H9 (cell line): ENCODE measurements at regions not wholly inside any gene's neighbourhood (a gene's known extent, or its start where the extent isn't known, plus 50 kb on each side); places are given as distances from the start of the nearest gene placed in this dataset.

Experiments
- DNase-seq: peaks from one replicate; pipeline ENCODE4 v3.0.0-alpha.2; 2017
- H2AFZ ChIP-seq: one replicate; pipeline ENCODE4 v1.6.1; 2013; ENCODE audit warnings: mild to moderate bottlenecking, low read length, control low read depth, moderate library complexity
- H2AK5ac ChIP-seq: 2 replicates; pipeline ENCODE4 v1.6.1; 2013; ENCODE audit warnings: low read length, control low read depth, mixed read lengths; ENCODE audit not compliant: insufficient read length
- H2BK120ac ChIP-seq: one replicate; pipeline ENCODE4 v1.6.1; 2013; ENCODE audit warnings: low read depth, mild to moderate bottlenecking, low read length, control low read depth, inconsistent platforms; ENCODE audit not compliant: poor library complexity, severe bottlenecking
- H2BK12ac ChIP-seq: 2 replicates; pipeline ENCODE4 v1.6.1; 2013; ENCODE audit warnings: low read length, control low read depth, mixed read lengths, low read depth; ENCODE audit not compliant: insufficient read length
- H2BK15ac ChIP-seq: 2 replicates; pipeline ENCODE4 v1.6.1; 2013; ENCODE audit warnings: low read depth, low read length, control low read depth
- H2BK20ac ChIP-seq: one replicate; pipeline ENCODE4 v1.6.1; 2013; ENCODE audit warnings: low read depth, mild to moderate bottlenecking, low read length, control low read depth, inconsistent platforms; ENCODE audit not compliant: poor library complexity, severe bottlenecking
- H2BK5ac ChIP-seq: 2 replicates; pipeline ENCODE4 v1.6.1; 2013; ENCODE audit warnings: low read length, control low read depth, mixed read lengths; ENCODE audit not compliant: insufficient read length
- H3K14ac ChIP-seq: 2 replicates; pipeline ENCODE4 v1.6.1; 2013; ENCODE audit warnings: low read length, control low read depth; ENCODE audit not compliant: insufficient read depth
- H3K18ac ChIP-seq: 2 replicates; pipeline ENCODE4 v1.6.1; 2013; ENCODE audit warnings: low read depth, mild to moderate bottlenecking, mixed read lengths, low read length, control low read depth; ENCODE audit not compliant: insufficient read length
- H3K23ac ChIP-seq: 2 replicates; pipeline ENCODE4 v1.6.1; 2013; ENCODE audit warnings: low read length, control low read depth, mixed read lengths, low read depth; ENCODE audit not compliant: insufficient read length
- H3K23me2 ChIP-seq: 2 replicates; pipeline ENCODE4 v1.6.1; 2013; ENCODE audit warnings: low read depth, mild to moderate bottlenecking, mixed read lengths, low read length, control low read depth; ENCODE audit not compliant: insufficient read length, poor library complexity, severe bottlenecking
- H3K27ac ChIP-seq: 2 replicates; pipeline ENCODE4 v1.5.1; 2013; ENCODE audit warnings: low read length, control low read depth, mixed read lengths, low read depth; ENCODE audit not compliant: insufficient read length
- H3K27me3 ChIP-seq: 2 replicates; pipeline ENCODE4 v1.6.1; 2013; ENCODE audit warnings: low read length, control low read depth, inconsistent platforms; ENCODE audit not compliant: insufficient read depth
- H3K4ac ChIP-seq: 2 replicates; pipeline ENCODE4 v1.6.1; 2013; ENCODE audit warnings: low read depth, mild to moderate bottlenecking, control low read depth, inconsistent platforms, low read length, moderate library complexity
- H3K4me1 ChIP-seq: 2 replicates; pipeline ENCODE4 v1.6.1; 2013; ENCODE audit warnings: low read length, control low read depth, inconsistent platforms; ENCODE audit not compliant: insufficient read depth
- H3K4me2 ChIP-seq: 2 replicates; pipeline ENCODE4 v1.6.1; 2013; ENCODE audit warnings: low read length, control low read depth, mixed read lengths; ENCODE audit not compliant: insufficient read length, insufficient read depth
- H3K56ac ChIP-seq: 2 replicates; pipeline ENCODE4 v1.6.1; 2013; ENCODE audit warnings: low read depth, mild to moderate bottlenecking, mixed read lengths, low read length, control low read depth; ENCODE audit not compliant: insufficient read length
- H3K79me1 ChIP-seq: 2 replicates; pipeline ENCODE4 v1.6.1; 2013; ENCODE audit warnings: low read depth, mild to moderate bottlenecking, moderate library complexity, low read length, control low read depth, inconsistent platforms; ENCODE audit not compliant: insufficient read depth, poor library complexity, severe bottlenecking
- H3K79me2 ChIP-seq: 2 replicates; pipeline ENCODE4 v1.6.1; 2013; ENCODE audit warnings: low read length, control low read depth, inconsistent platforms; ENCODE audit not compliant: insufficient read depth
- H3K9ac ChIP-seq: 2 replicates; pipeline ENCODE4 v1.6.1; 2013; ENCODE audit warnings: low read length, control low read depth, mixed read lengths; ENCODE audit not compliant: insufficient read length; ENCODE audit errors: extremely low read depth
- H3K9me3 ChIP-seq: one replicate; pipeline ENCODE4 v1.6.1; 2013; ENCODE audit warnings: low read depth, low read length, inconsistent platforms; ENCODE audit not compliant: control insufficient read depth
- H3T11ph ChIP-seq: one replicate; pipeline ENCODE4 v1.6.1; 2013; ENCODE audit warnings: mild to moderate bottlenecking, low read length, control low read depth, inconsistent platforms
- H4K20me1 ChIP-seq: one replicate; pipeline ENCODE4 v1.6.1; 2013; ENCODE audit not compliant: control insufficient read depth, insufficient read length, insufficient read depth
- H4K5ac ChIP-seq: 2 replicates; pipeline ENCODE4 v1.6.1; 2013; ENCODE audit warnings: low read depth, mild to moderate bottlenecking, mixed read lengths, low read length, control low read depth; ENCODE audit not compliant: insufficient read length
- H4K8ac ChIP-seq: replicated peaks from 2 replicates; pipeline ENCODE4 v1.6.1; 2013; ENCODE audit warnings: low read length, control low read depth, mixed read lengths, low read depth; ENCODE audit not compliant: insufficient read length
- H4K91ac ChIP-seq: 2 replicates; pipeline ENCODE4 v1.6.1; 2013; ENCODE audit warnings: low read depth, mild to moderate bottlenecking, moderate library complexity, mixed read lengths, low read length, control low read depth; ENCODE audit not compliant: insufficient read length
- H3K27ac Mint-ChIP-seq, 3 experiments: 2 replicates in 2 of 3; 3 replicates in 1 of 3; pipeline ENCODE4 v1.8.0; 2020 to 2021; ENCODE audit warnings: mixed read lengths in 3 of 3, mild to moderate bottlenecking in 1 of 3, moderate library complexity in 1 of 3
- H3K27me3 Mint-ChIP-seq: 2 replicates; pipeline ENCODE4 v1.8.0; 2021; ENCODE audit warnings: low read depth, mild to moderate bottlenecking, moderate library complexity, mixed read lengths
- H3K36me3 Mint-ChIP-seq, 3 experiments: 2 replicates in 2 of 3; 3 replicates in 1 of 3; pipeline ENCODE4 v1.8.0; 2020 to 2021; ENCODE audit warnings: low read depth in 3 of 3, mixed read lengths in 3 of 3; ENCODE audit not compliant: insufficient read depth in 1 of 3
- H3K4me1 Mint-ChIP-seq, 2 experiments: 2 replicates each; pipeline ENCODE4 v1.8.0; 2020; ENCODE audit warnings: mixed read lengths in 2 of 2
- H3K4me3 Mint-ChIP-seq, 2 experiments: 2 replicates in 1 of 2; 3 replicates in 1 of 2; pipeline ENCODE4 v1.8.0; 2020 to 2021; ENCODE audit warnings: mild to moderate bottlenecking in 2 of 2, mixed read lengths in 2 of 2, moderate library complexity in 1 of 2
- H3K9me3 Mint-ChIP-seq, 2 experiments: 2 replicates in 1 of 2; 3 replicates in 1 of 2; pipeline ENCODE4 v1.8.0; 2020; ENCODE audit warnings: mild to moderate bottlenecking in 2 of 2, mixed read lengths in 2 of 2, moderate library complexity in 1 of 2
- CTCF ChIP-seq: fragments of 200-600 bp; sonication (generic); conservative IDR thresholded peaks from 3 replicates; pipeline ENCODE4 v1.8.0; 2021; ENCODE audit warnings: antibody characterized with exemption, mild to moderate bottlenecking
- WGBS: extraction: QIAGEN DNeasy Blood & Tissue Kit; methylation state at CpG from one replicate; pipeline ENCODE4 v1.1.7; 2013; ENCODE audit warnings: missing lambda C conversion rate, low lambda C conversion rate, mixed read lengths; ENCODE audit not compliant: insufficient read length; ENCODE audit errors: extremely low coverage; 5-methylcytosine and 5-hydroxymethylcytosine counted together

DNA sequence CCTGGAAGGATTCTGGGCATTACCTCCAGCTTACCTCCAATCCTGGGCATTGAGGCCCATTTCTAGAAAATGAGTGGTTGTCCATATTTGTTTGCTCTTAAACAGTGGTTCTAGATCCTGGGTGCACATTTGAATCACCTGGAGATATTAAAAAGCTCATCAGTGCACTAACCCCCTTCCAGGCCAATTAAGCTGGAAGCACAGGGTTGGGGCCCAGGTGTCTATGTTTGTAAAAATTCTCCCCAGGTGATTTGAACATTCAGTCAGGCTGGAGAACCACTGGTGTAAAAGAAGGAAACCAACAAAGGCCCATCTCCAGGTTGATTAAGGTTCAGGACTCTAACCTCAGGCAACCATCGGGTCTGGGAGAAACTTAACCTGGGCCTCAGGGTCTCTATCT is 102.6 kb upstream of the NANOS1 start:
- Histone ChIP-seq H2AFZ (no peak overlapping the region), H3K79me2 (no peaks in the 10 kb centered on the region), H2BK15ac (no peak overlapping the region), H3K56ac (no peak overlapping the region), H2BK12ac (no peak overlapping the region), H3K27me3 (no peaks in the 10 kb centered on the region), H3T11ph (no peak overlapping the region), H2BK120ac (no peak overlapping the region), H3K9me3 (no peaks in the 10 kb centered on the region), H3K18ac (no peak overlapping the region), H3K27ac (no peak overlapping the region), H2AK5ac (no peak overlapping the region), H2BK5ac (no peak overlapping the region), H2BK20ac (no peak overlapping the region), H3K23ac (no peak overlapping the region), H4K20me1 (no peaks in the 10 kb centered on the region), H3K79me1 (no peaks in the 10 kb centered on the region), H3K23me2 (no peaks in the 10 kb centered on the region), H3K4me1 (no peaks in the 10 kb centered on the region), H3K14ac (no peak overlapping the region), H4K91ac (no peak overlapping the region), H3K4ac (no peak overlapping the region), H4K5ac (no peak overlapping the region), H4K8ac (no peak overlapping the region), H3K4me2 (no peak overlapping the region), H3K9ac (no peak overlapping the region)
- no CpG with 5 or more reads among the region's 1 CpG for WGBS
- Mint-ChIP-seq H3K36me3 (peaks cover 0 to 13% (median 3%) of the 10 kb centered on the region in 3 experiments; a peak in 1 of 7 replicates), H3K27me3 (peaks cover 4% of the 10 kb centered on the region), H3K9me3 (peaks cover 10 to 18% of the 10 kb centered on the region in 2 experiments), H3K27ac (no peak overlapping the region), H3K4me3 (no peak overlapping the region), H3K4me1 (no peaks in the 10 kb centered on the region)
- DNase-seq = no peak
- TF ChIP-seq CTCF = no peak
